GM18507 (cell line): ENCODE measurements at regions not wholly inside any gene's neighbourhood (a gene's known extent, or its start where the extent isn't known, plus 50 kb on each side); places are given as distances from the start of the nearest gene placed in this dataset.
A peak's percentile ranks its signal among the peaks of the same experiment; 100 is the strongest.

Experiments
- DNase-seq: peaks from one replicate; pipeline ENCODE4 v3.0.0; 2011; ENCODE audit warnings: low read depth; ENCODE audit not compliant: insufficient read length; ENCODE audit errors: extremely low spot score
- FAIRE-seq: peaks from 2 replicates; lab custom pipeline; 2011; peaks lifted over from hg19 to GRCh38; lab: Jason Lieb, UNC

- no peak for DNase-seq
- FAIRE-seq = peak; percentile 93
Measured at GRCh38 chr4:171644430-171645057, 168.7 kb upstream of the GALNTL6 start.

GRCh38 chr4:171639540-171639939 lies 173.7 kb upstream of the GALNTL6 start:
- peak; percentile 95 for FAIRE-seq
- DNase-seq = no peak

- FAIRE-seq (no peak), DNase-seq (no peak)
Measured at GRCh38 chr4:171636606-171637005, 176.6 kb upstream of the GALNTL6 start.

GRCh38 chr4:171629737-171630136 lies 183.5 kb upstream of the GALNTL6 start:
- no peak for DNase-seq
- FAIRE-seq = no peak

GRCh38 chr4:171629182-171629581 lies 184.0 kb upstream of the GALNTL6 start:
- DNase-seq (no peak), FAIRE-seq (peak; percentile 72)

GRCh38 chr4:171626554-171626953 lies 186.7 kb upstream of the GALNTL6 start:
- FAIRE-seq (no peak), DNase-seq (no peak)

- FAIRE-seq = no peak
- no peak for DNase-seq
Measured at GRCh38 chr4:171622729-171623128, 190.5 kb upstream of the GALNTL6 start.

- peak; percentile 21 for FAIRE-seq
- no peak for DNase-seq
Measured at GRCh38 chr4:171621646-171622045, 191.6 kb upstream of the GALNTL6 start.

GRCh38 chr4:171612907-171613306 lies 200.3 kb upstream of the GALNTL6 start:
- no peak for FAIRE-seq
- DNase-seq = no peak

- FAIRE-seq = no peak
- DNase-seq = no peak
Measured at GRCh38 chr4:171602638-171603355, 210.4 kb upstream of the GALNTL6 start.

GRCh38 chr4:171601091-171601490 lies 212.1 kb upstream of the GALNTL6 start:
- DNase-seq = no peak
- FAIRE-seq = no peak

GRCh38 chr4:171599628-171600027 lies 213.6 kb upstream of the GALNTL6 start:
- FAIRE-seq (no peak), DNase-seq (no peak)

GRCh38 chr4:171594293-171594692 lies 218.9 kb upstream of the GALNTL6 start:
- FAIRE-seq = no peak

GRCh38 chr4:171590716-171591115 lies 222.5 kb upstream of the GALNTL6 start:
- DNase-seq = no peak
- FAIRE-seq = no peak

More at GRCh38 chr4:171594293-171594692, 218.9 kb upstream of the GALNTL6 start:
- no peak for DNase-seq

GRCh38 chr4:171588764-171589163 lies 224.4 kb upstream of the GALNTL6 start:
- DNase-seq = no peak
- FAIRE-seq = no peak

GRCh38 chr4:171588051-171588545 lies 225.1 kb upstream of the GALNTL6 start:
- DNase-seq (no peak), FAIRE-seq (no peak)

GRCh38 chr4:171583790-171584189 lies 229.4 kb upstream of the GALNTL6 start:
- DNase-seq = no peak

GRCh38 chr4:171582961-171583581 lies 230.1 kb upstream of the GALNTL6 start:
- no peak for DNase-seq
- peak; percentile 55 for FAIRE-seq

More at GRCh38 chr4:171583790-171584189, 229.4 kb upstream of the GALNTL6 start:
- FAIRE-seq = no peak

GRCh38 chr4:171573181-171573580 lies 240.0 kb upstream of the GALNTL6 start:
- DNase-seq (no peak), FAIRE-seq (no peak)

- FAIRE-seq = peak; percentile 67
Measured at GRCh38 chr4:171565130-171565788, 247.9 kb upstream of the GALNTL6 start.

More at GRCh38 chr4:171565130-171565788, 247.9 kb upstream of the GALNTL6 start:
- DNase-seq = no peak
